Body of pancreas (tissue), 4 donors: ENCODE measurements at regions not wholly inside any gene's neighbourhood (a gene's known extent, or its start where the extent isn't known, plus 50 kb on each side); places are given as distances from the start of the nearest gene placed in this dataset.

ENCODE experiments used
- ATAC-seq: fragments of 150-250 bp; one replicate; pipeline ENCODE4 v1.9.1; 2016
- DNase-seq, 4 donors: peaks; one replicate each; pipeline ENCODE4 v3.0.0-alpha.2; 2019
- H3K27ac ChIP-seq, 4 donors: fragments of 200-600 bp; sonication (generic); 1 replicate in 3 of 4; 2 replicates in 1 of 4; pipeline versions ENCODE4 v1.5.1 to v1.6.1; 2016 to 2019; ENCODE audit warnings: mild to moderate bottlenecking in 1 of 4, mixed read lengths in 1 of 4, moderate library complexity in 1 of 4
- H3K27me3 ChIP-seq, 2 donors: fragments of 200-600 bp; sonication (generic); one replicate each; pipeline ENCODE4 v1.6.0; 2016; ENCODE audit warnings: mild to moderate bottlenecking in 1 of 2
- H3K36me3 ChIP-seq, 2 donors: fragments of 200-600 bp; sonication (generic); replicated peaks in 1 of 2; 2 replicates each; pipeline ENCODE4 v1.5.1; 2016; ENCODE audit warnings: low read depth in 2 of 2; ENCODE audit not compliant: insufficient read depth in 1 of 2
- H3K4me1 ChIP-seq: fragments of 200-600 bp; sonication (generic); one replicate; pipeline ENCODE4 v1.6.0; 2016
- H3K4me3 ChIP-seq, 2 donors: fragments of 200-600 bp; sonication (generic); 1 replicate in 1 of 2; 2 replicates in 1 of 2; pipeline ENCODE4 v1.5.1; 2016 to 2019
- H3K9me3 ChIP-seq, 3 donors: fragments of 200-600 bp; sonication (generic); 1 replicate in 2 of 3; 2 replicates in 1 of 3; pipeline ENCODE4 v1.5.1; 2016
- CTCF ChIP-seq, 7 experiments: fragments of 450-650 bp in 4 of 7; fragments of 200-600 bp in 3 of 7; sonication (generic) in 3 of 7; IDR thresholded peaks; one replicate each; pipeline ENCODE4 v1.5.1; 2016 to 2019; ENCODE audit warnings: antibody characterized with exemption in 7 of 7
- POLR2A ChIP-seq, 3 donors: fragments of 450-650 bp; IDR thresholded peaks; one replicate each; pipeline ENCODE4 v1.6.1; 2016; ENCODE audit warnings: antibody characterized with exemption in 3 of 3, mild to moderate bottlenecking in 2 of 3
- WGBS, 2 donors: methylation state at CpG; one replicate each; pipeline ENCODE4 v1.1.5; 2017; 5-methylcytosine and 5-hydroxymethylcytosine counted together
- intact Hi-C: fragments of 100-400 bp; cut with DNase I; formaldehyde crosslinking; loops from one replicate; pipeline ENCODE4 v1.15.1; 2023

GRCh38 chr7:18313965-18314364, 181.6 kb upstream of the HDAC9 start:
- TF ChIP-seq CTCF (IDR thresholded peaks at IDR 0.05): no peak
- TF ChIP-seq POLR2A (IDR thresholded peaks at IDR 0.05): no peak
- Histone ChIP-seq H3K36me3 (no peaks in the 10 kb centered on the region), H3K27ac (no peak overlapping the region), H3K27me3 (no peaks in the 10 kb centered on the region), H3K4me1 (no peaks in the 10 kb centered on the region), H3K9me3 (no peaks in the 10 kb centered on the region), H3K4me3 (no peak overlapping the region)
- intact Hi-C loops: no loop called here
- no peak for DNase-seq
- no peak for ATAC-seq

DNA sequence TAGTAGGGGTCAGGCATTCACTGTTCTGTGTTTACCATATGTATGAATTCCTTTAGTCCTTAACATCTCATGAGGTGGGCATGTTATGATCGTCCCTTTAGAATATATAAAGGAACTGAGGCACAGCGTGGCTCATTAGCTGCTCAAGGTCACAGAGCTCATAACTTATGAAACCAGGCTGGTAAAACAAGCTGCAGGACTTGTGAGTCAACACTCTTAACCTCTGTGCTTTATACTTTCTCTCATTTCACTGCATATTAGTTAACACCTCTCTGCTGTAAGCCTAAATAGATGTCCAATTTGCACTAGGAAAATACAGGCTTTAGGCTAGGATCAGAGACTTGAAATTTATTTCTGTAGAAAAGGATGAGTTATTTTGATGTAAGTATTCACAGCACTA, 180.3 kb upstream of the HDAC9 start:
- Histone ChIP-seq H3K27me3 (no peaks in the 10 kb centered on the region), H3K4me3 (no peak overlapping the region), H3K4me1 (no peaks in the 10 kb centered on the region), H3K36me3 (no peaks in the 10 kb centered on the region), H3K9me3 (no peaks in the 10 kb centered on the region), H3K27ac (no peak overlapping the region)
- TF ChIP-seq POLR2A (IDR thresholded peaks at IDR 0.05) (no peak), CTCF (IDR thresholded peaks at IDR 0.05) (no peak)
- DNase-seq: no peak
- no peak for ATAC-seq
- intact Hi-C loops: no loop called here
- 60 to 79% methylated on average over 2 of the region's 2 CpGs for WGBS, 2 donors

GRCh38 chr7:18317941-18318340, 177.6 kb upstream of the HDAC9 start:
- intact Hi-C loops: no loop called here
- H3K27ac ChIP-seq: no peak overlapping the region
- ATAC-seq (no peak), DNase-seq (no peak)
- no peaks in the 10 kb centered on the region for H3K9me3 ChIP-seq
- H3K36me3 ChIP-seq: no peaks in the 10 kb centered on the region
- 88 to 96% methylated on average over 2 of the region's 2 CpGs for WGBS, 2 donors
- H3K27me3 ChIP-seq: no peaks in the 10 kb centered on the region
- TF ChIP-seq CTCF (IDR thresholded peaks at IDR 0.05): no peak
- no peak for TF ChIP-seq POLR2A (IDR thresholded peaks at IDR 0.05)
- no peak overlapping the region for H3K4me3 ChIP-seq
- H3K4me1 ChIP-seq: no peaks in the 10 kb centered on the region

- intact Hi-C loops: no loop called here
- Histone ChIP-seq H3K36me3 (no peaks in the 10 kb centered on the region), H3K4me3 (no peak overlapping the region), H3K27me3 (no peaks in the 10 kb centered on the region), H3K4me1 (no peaks in the 10 kb centered on the region), H3K27ac (no peak overlapping the region), H3K9me3 (no peaks in the 10 kb centered on the region)
- WGBS, 2 donors: 74 to 81% methylated on average over 4 of the region's 4 CpGs
- TF ChIP-seq POLR2A (IDR thresholded peaks at IDR 0.05): no peak
- no peak for TF ChIP-seq CTCF (IDR thresholded peaks at IDR 0.05)
- no peak for ATAC-seq
- no peak for DNase-seq
These were observed 175.1 kb upstream of the HDAC9 start for GRCh38 chr7:18320422-18320821.

DNA sequence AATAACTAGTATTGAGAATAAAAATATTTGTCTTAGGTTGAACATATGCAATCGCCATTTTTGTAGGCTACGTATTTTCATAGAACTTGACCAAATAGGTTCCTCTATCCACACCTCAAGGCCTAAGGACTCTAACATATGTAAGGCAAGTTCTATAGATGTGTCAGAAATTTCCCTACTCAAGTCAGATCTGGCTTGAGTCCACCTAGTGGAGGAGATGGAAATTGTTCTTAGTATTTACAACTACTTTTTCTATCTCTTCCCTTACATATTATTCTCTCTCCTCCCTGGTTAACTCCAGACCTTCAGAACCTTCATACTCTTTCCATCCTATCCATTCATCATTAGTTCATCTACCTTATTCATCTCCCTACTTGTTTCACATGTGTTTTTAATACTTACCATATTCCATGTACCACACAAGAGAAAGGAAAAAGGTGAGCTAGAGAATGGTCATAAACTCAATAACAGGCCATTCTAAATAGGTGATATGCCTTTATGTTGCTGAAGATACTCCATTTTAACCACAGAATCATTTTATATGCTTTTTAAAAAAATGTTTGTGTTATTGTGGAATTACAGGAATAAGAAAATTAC, 174.5 kb upstream of the HDAC9 start:
- H3K27me3 ChIP-seq: no peaks in the 10 kb centered on the region
- H3K4me3 ChIP-seq: no peak overlapping the region
- intact Hi-C loops: no loop called here
- H3K27ac ChIP-seq: no peak overlapping the region
- H3K4me1 ChIP-seq: no peaks in the 10 kb centered on the region
- no peaks in the 10 kb centered on the region for H3K9me3 ChIP-seq
- peak in 1 of 4 donors; percentile 11 for DNase-seq
- peak in 6 of 7 experiments; percentile 28 to 56 (median 46) for TF ChIP-seq CTCF (IDR thresholded peaks at IDR 0.05)
- no peak for TF ChIP-seq POLR2A (IDR thresholded peaks at IDR 0.05)
- WGBS, 2 donors: 56 to 80% methylated on average over 2 of the region's 2 CpGs
- no peak for ATAC-seq
- H3K36me3 ChIP-seq: no peaks in the 10 kb centered on the region
